GM19023 (cell line): ENCODE measurements at regions not wholly inside any gene's neighbourhood (a gene's known extent, or its start where the extent isn't known, plus 50 kb on each side); places are given as distances from the start of the nearest gene placed in this dataset.
A peak's percentile ranks its signal among the peaks of the same experiment; 100 is the strongest.

Experiments used
- ATAC-seq: cut with Tn5 transposase; IDR thresholded peaks from one replicate; pipeline ENCODE4 v1.9.1; 2021; ENCODE audit warnings: mild to moderate bottlenecking, moderate library complexity; ENCODE audit not compliant: unreplicated experiment

DNA sequence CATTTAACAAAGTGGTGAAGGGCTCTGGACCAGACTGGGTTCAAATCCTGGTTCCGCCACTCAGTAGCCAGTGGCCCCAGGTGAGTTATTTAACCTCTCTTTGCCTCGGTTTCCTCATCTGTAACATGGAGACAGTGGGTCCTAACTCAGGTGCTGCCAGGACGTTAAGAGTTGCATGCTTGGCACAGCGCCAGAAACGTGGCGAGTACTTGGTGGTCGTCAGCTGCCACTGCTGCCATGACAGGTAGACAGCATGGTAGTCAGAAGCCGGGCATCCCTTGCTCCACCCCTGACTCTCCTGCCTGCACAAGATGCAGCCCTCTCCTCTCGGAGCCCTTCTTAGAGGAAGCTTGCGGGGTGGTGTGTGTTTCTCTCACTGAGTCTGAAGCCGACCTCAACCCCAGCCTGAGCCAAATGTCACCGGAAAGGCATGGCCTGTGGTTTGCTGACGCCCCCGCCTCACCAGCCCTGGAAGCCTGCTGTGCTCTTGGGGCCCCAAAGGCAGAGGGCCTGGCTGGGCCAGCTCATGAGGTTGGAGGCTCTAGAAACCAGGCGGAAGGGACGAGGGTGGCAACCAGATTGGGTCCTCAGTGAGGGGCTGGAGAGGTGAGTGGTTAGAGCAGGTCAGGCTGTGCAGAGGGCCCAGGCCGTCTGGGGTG, 160.8 kb upstream of the TLE3 start:
- peak; percentile 51 for ATAC-seq

DNA sequence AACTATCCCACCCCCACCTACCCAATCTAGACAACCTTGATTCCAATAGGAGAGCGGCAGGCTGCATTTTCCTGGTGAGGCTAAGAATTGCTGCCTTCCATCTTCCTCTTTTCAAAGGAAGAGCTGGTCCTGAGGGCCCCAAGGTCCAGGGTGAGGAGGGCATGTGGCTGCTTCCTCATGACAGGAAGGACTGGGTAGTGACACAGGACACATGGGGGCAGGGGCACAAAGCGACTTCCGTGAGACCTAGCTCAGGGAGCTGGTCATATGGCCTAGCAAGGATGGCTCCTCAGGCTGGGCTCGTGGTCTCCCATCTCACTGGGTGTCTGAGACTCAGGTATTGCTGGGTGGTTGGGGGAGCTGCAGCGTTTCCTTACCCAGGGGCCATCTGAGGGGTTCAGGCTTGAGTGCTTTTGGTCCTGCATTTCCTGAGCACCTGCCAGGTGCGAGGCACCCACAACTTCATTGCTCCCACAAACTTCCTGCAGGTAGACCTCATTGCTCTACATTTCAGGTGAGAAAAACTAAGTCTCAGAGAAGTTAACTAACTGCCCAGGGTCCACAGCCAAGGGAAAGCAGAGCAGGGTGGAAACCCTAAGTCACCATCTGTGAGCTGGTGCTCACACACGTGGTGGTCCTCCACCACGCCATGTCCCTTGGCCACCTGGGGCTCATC, 160.0 kb upstream of the TLE3 start:
- no peak for ATAC-seq

DNA sequence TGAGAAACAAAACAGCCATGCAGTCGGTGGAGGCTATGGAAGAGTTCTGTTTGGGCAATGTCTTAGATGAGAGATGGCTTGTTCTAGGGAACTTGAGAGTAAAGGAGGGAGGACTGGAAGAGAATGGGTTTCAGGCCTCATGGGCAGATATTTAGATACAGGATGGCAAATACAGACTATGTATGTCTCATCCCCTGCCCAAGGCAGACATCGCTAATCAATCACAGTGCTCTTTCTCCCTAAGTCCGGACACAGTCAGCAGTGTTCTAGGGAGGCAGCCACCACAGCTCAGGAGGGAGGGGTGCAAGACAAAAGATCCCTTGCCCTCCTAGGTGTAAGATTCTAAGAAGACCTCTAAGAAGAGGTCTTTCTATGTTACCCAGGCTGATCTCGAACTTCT, 159.3 kb upstream of the TLE3 start:
- no peak for ATAC-seq

DNA sequence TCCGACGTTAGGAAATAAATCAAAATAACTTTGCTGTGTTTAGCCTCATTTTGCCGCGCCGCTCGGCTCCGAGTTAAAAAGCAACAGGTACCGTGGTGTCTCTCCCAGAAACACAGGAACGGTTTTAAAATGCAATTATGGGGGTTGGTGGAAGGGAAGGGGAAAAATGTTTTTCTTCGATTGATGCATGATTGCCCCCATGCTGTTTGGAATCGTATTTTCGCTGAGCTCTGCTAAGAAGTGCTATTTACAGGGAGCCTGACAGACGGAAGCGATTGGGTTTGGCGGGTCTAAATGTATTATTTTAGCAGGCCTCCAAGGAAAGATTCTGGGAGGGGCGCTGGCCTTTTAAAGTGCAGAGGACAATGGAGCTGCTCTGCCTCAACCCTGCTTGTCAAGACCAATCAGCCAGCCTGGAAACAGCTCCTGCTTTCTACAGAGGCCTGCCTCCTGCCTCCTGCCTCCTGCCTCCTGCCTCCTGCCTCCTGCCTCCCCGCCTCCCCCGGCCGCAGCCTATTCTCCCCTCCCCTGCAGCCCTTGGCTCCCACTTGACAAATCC, 156.7 kb upstream of the TLE3 start:
- ATAC-seq = no peak

DNA sequence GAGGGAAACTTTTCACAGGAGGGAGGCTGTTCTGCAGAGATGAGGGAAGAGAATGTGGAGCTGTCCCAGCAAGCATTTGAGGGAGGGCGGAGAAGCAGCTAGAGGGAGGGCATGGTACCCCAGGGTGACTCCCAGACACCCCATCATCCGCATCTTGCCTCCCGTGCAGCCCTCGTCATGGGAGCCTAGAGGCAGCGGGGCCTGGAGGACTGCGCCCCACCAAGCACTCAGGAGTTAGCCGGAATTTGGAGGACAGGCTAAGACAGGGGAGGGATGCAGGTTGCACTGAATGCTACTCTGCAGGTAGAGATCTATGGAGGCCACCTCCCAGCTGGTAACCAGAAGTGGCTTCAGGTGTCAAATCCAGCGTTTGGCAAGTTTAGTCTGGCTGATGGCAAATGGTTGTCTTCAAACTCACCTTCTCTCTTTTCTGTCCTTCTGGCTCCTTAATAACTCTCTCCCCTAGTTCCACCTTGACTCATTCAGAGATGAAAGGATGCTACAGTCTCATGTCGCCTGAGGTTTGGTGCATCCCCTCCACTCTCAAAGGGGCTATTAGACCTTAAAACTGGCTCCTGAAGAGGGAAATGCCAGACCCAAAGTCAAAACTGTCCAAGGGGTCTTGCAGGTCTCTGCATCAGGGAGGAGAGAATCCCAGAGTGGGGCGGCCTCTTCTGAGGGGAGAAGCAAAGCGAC, 155.9 kb upstream of the TLE3 start:
- ATAC-seq = no peak

DNA sequence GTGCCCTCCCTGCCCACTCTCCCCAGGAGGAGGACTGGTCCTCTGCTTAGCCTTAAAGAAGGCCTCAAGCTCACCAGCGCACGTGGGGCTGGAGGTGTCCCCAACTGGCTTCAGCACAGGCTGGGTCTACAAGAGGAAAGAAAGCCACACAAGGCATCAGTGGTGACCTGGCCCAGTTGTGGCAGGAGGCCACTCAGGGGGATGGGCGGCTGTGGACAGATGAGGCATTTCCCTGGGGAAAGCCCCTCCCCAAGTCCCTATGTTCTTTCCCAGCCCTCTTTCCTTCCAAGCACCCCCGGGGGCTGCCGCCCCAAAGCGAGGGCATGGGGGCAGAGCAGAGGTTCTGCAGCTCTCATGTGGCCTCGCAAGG, 155.2 kb upstream of the TLE3 start:
- no peak for ATAC-seq

DNA sequence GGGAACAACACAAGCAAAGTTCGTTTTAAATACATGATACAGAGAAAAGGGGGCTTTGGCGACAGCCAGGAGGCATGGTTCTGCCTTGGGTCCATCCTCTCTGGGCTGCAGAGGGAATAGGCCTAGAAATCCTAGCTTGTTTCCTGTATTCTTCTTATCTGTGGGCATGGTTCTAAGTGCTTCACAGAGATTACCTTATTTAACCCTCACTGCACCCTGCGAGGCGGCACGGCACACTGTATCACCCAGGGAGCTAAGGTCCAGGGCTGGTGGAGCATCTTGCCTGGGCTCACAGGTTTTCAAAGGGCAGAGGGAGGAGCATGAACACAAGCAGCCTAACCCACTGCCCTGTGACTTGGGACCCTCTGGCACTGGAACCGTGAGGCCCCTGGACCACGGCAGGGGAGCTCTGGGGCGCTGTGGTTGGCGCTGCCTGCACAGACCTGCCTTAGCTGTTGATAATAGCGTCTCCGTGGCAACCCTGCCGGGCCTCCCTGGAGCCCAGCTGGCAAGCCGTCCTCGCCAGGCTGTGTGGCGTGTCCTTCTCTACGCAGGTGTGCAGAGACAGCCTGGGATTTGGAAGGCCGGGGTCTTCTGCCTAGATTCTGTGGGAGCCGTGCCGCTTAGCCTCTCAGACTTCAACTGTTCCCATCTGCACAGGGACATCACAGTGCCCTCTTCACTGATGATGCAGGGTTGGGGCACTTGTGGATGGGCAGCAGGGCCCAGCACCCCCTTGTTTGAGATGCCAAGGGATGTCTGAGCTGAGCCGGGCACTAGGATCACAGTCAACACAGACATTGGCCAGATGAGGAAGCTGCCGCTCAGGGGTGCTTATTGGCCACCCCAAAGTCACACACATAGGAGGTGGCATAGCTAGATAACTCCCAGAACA, 154.6 kb upstream of the TLE3 start:
- ATAC-seq = no peak

DNA sequence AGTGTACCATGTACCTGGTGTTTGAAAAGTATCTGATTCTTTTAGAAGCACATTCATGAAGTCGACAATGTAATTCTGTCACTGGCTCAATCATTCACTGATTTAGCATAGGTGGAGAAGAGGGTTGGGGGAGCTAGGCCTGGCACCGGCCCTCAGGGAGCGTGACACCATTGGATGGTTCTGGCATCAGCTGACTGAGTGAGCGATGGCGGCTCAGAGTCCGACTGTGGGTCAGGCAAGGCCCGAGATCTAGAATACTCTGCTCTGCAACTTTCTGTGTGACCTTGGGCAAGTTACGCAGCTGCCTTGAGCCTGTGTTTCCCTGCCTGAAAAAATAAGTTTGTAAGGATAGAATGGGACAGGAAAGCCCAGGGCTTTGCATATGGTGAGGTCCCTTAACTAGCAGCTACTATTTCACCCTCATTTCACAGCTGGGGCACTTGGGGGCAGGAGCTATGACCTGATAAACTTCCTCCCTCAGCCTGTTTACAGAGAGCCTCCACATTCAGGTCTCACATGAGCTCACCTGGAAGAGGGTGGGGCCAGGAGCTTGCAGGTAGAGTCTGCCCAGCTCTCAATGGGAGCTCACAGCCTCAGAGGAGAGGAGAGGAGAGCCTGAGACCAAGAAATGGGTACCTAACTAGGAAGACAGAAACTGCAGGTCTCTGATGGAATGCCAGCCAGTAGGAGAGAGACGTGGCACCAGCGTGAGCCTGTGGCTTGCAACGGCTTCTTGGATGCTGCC, 153.7 kb upstream of the TLE3 start:
- ATAC-seq = no peak

DNA sequence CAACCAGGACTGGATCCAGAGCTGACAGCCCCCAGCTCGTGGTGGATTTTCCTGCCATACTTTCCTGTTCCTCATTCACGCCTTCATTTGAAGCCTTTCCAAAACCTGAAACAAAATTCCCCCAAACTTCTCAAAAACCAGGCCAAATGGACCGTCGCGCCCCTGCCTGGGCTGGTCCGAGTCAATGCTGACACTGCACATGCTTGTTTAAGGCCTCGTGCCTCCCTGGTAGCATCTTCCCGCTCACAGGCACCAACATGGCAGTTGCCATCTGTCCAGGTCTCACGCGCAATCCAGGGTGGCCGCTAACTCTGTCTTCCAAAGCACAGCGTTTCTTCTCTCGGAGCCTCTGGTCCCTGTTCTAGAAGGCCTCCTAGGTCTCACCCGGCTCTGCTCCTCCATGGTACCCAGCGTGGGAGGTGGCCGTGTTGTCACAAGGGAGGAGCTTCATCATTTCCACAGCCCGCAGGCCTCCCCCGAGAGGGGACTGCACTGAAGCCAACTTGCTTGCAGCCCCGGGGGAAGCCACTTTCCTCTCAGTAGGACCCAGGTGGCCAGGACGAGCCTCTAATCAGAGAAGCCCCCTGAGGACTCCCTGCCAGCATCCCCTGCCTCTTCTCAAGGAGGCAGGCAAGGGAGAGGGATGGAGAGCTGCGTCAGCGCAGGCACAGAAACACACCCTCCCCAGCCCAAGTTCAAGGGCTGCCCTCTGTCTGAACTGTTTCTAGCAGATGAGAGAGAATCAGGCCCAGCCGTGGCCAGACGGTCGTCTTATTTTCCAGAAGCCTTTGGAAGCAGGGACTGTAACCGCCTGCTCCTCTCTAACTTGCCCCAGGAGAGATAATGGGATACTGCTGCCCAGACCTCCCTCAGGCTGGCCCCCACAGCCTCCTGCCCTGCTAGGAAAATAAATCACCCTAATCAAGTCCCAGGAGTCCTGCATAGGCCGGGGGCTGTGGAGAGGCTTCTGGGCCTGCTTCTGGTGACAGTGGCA, 152.8 kb upstream of the TLE3 start:
- ATAC-seq = no peak

DNA sequence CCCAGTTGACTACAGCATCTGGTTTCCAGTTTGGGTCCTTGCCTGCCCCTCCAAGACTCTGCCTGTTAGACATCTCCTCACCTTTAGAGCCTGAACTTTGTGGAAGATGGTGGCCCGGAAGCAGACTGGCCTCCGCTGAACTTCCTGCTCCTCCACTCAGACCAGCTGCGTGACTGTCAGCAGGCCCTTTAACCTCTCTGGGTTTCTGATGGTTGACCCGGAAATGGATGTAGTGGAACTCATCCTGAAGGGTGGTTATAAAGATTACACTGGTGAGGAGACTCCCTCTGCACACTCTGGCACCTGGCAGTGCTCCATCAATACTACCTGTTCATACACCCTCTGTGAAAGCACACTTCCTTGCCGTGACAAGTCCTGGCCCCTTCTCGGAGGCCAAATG, 151.9 kb upstream of the TLE3 start:
- ATAC-seq = no peak

DNA sequence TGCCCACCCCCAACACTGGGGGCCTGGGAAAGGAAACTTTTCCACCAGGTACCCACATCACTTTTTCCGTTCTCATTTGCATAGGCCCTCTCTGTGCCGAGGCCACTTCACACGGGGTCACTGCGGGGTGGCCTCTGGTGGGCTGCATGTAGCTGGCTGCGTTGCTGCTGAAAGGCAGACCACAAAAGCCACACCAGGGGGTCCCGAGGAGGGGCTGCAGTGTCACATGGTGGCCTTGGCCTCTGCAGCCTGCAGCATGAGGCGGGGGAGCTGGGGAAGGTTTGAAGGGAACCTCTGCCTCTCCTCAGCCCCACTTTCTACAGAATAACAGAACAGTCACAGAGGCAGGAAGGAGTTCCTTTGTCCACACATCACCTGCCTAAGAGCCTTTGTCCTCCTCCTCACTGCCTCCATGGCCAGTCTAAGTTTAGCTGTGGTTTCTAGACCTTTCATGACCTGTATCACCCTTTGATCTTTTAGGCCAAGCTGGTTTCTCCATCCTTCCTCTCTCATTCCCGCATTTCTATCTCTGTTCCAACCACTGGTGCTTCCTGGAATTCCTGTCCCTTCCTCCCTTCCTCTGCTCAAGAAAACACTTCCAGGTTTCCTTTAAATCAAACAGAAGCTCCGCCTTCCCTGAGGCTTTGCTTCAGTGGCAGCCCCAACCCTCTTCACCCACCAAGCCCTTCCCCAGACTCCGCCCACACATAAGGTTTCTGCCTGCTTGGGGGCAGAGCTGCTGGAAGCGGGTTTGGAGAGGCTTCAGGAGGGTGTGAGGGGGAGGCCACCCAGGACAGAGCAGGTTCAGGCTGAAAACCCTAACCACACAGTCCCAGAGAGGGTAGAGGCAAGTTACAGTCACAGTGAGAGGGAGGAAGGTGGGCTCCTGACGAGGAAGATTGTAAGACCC, 150.7 kb upstream of the TLE3 start:
- no peak for ATAC-seq

DNA sequence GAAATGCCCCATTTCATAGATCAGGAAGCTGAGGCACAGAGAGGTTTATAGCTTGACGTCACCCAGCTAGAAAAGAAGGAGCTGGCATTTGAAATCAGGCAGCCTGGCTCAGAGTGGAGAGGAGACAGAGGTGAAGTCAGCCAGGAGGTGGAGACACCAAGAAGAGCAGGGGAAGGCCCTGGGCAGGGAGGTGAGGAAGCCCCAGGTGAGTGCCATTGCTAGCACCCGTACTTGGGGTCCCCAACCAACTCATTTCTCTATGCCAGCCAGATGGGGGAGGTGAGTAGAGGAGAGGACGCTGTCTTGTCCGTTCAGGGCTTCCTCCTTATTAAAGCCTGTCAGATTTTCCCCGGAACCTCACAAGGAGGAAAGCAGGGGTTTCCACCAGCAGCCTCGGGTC, 149.6 kb upstream of the TLE3 start:
- no peak for ATAC-seq

DNA sequence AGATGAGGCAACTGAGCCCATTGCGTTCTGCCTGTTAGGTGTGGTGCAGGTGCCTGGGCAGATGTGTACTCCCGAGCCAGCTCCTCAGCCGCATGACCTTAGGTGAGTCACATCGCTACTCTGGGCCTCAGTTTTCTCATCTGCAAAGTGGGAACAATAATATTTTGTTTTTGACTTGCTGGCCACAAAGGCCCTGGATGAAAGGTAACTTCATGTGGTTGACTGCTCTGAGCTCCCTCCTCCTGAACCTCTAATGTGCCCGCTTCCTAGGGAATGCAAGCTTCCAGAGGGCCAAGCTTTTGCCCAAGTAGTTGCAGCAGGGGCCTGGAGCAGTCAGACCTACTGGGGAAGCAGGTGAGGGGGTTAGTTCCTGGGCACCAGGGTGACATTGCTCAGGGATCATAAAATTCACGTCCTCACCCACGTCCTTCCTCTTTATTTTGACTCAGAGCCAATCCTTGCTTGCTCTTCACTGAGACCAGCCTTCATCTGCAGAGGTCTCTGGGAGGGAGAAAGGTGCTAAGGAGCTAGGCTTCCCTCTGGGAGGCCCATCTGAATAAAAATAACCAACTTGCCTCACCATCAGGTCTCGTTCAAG, 149.0 kb upstream of the TLE3 start:
- no peak for ATAC-seq

DNA sequence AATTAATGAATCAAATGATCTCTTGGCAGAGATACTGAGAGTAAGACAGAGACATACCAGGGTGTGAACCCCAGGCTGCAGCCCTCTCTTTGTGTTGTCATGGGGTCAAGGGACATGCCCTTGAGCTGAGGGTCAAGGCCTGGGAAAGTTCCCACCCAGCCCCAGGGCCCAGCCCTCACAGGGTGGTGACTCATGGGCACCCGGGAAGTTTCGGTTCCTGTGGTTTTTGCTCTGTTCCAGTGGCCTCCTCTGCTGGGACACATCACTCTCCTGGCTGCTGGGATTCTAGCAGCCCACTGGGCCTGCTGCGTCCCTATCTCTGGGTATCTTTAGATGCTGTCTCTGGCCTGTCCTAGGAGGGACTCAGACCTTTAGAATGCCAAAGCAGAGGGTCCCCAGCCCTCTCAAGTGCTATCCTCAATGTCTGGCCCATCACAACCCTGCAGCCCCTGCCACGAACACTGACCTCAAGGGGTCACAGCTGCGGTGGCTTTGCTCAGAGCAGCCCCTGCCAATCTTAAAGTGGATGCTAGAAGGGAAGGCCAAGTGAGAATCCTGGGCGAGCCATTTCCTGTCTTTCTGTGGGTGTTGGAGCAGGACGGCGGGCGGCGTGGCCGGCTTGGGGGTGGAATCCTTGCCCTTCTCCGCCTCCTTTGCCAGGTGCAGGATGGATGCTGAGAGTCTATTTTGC, 148.4 kb upstream of the TLE3 start:
- no peak for ATAC-seq

DNA sequence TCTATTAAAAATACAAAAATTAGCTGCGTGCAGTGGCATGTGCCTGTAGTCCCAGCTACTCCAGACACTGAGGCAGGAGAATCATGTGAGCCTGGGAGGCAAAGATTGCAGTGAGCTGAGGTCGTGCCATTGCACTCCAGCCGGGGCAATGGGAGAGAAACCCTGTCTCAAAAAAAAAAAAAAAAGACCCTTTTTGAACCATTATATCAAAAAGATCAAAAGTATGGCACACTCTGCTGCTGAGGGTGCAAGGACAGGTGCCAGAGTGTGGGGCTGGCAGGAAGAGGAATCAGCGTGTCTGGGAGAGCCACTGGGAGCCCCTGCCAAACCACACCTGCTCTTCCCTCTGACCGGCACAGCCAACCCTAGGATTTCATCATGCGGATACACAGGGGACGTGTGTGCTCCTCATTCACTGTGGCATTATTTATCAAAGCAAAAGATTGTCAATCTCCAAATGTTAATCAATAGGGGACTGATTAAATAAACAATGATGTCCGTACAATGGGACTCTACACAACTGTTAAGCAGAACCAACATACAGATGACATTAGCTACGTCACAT, 147.3 kb upstream of the TLE3 start:
- no peak for ATAC-seq

DNA sequence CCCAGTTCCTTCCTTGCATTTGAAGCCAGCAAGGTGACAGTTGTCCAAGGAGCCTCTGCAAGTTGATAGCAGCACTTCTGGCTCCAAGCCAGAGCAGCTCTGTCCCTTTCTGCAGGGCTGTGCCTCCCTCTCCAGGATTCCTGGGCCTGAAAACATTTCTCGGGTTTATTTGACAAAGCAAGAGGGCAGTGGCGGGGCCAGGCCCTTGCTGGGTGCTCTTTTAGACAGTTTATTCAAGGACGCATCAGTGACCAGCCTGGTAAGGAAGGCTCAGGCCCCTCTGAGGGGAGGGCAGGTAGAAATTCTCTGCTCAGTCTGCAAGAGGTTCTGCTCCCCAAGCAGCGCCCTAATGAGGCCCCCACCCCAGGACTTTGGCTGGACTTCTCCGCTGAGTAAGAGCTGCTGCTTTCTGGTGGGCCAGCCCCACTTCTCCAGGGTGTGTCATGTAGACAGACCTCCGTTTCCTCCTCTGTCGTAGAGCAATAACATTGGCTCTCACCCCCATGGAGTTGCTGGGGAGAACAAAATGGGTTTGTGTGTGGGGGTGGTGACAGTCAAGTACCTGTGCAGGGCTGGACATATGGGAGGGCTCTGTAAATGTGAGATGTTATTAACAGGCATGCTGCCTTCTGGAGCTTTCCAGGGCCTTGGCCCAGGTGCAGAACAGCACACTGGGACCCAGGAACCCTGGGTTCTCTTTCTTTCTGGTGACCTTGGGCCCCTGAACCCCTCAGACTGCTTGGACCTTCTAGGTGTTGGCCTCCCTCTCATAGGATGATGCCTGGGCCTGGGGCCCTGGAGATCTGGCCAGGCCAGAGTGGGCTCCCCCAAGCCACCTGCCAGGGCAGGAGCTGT, 146.2 kb upstream of the TLE3 start:
- ATAC-seq = no peak
